ENCODE measurements at regions not wholly inside any gene's neighbourhood (a gene's known extent, or its start where the extent isn't known, plus 50 kb on each side); places are given as distances from the start of the nearest gene placed in this dataset.

DNA sequence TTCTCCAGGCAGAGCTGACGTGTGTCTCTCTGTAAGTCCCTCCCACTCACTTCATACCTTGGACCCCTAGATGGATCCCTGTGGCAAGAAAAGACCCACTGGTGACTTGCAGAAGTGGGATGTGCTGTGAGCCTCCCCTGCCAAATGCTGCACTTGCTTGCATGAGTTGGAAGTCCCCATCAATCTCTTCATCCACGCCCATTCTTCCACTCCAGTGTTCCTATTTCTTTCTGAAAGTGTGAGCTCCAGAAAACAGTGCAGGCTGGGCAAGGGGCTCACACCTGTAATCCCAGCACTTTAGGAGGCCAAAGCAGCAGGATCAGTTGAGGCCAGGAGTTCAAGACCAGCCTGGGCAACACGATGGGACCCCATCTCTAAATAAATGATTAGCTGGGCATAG lies 254.1 kb upstream of the IRF2BP2 start:
- no peaks in the 10 kb centered on the region for H3K36me3 ChIP-seq (ENCODE audit: insufficient read depth, low read length)
- ChIA-PET POLR2A (no interaction called here), CTCF (interaction anchor here (1.4 to 1.7 kb wide), 2 partner anchors 10 to 219 kb away, joined by 3 to 4 read pairs; no protein-coding TSS in a partner anchor)
- no peak overlapping the region for H3K4me3 ChIP-seq (ENCODE audit: low read length)
- Mint-ChIP-seq H3K9me3 (peaks cover 0 to 4% (median 0%) of the 10 kb centered on the region in 5 donors), H3K27ac (no peak overlapping the region), H3K4me3 (no peak overlapping the region), H3K36me3 (no peaks in the 10 kb centered on the region), H3K27me3 (peaks cover 0 to 1% of the 10 kb centered on the region in 2 donors), H3K4me1 (peaks cover 8 to 12% (median 12%) of the 10 kb centered on the region in 3 donors)
- no peak for DNase-seq
- H3K9me3 ChIP-seq (ENCODE audit: low read length): no peaks in the 10 kb centered on the region
- no peak overlapping the region for H3K27ac ChIP-seq (ENCODE audit: low read depth, low read length)
- H3K4me1 ChIP-seq (ENCODE audit: insufficient read depth, low read length): no peaks in the 10 kb centered on the region
- no peaks in the 10 kb centered on the region for H3K27me3 ChIP-seq (ENCODE audit: insufficient read depth, low read length, poor library complexity, severe bottlenecking)

DNA sequence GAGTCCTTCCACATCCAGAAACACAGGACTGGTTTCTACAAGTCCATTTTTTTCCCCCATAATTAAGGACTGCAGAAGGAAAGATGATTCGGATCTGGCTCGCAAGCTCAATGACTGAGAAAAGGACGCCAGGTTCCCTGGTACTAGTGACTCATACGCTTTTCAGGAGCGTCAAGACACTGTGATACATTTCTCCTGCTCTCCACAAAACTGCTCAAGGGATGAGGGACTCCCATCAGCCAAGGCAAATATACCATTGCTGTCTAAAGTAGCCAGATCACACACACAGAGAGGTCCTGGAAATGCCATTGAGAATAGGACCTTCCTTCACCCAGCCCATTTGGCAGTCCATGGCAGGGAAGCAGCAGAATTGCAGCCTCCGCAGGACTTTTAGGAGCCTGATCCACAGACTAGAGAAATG lies 253.6 kb upstream of the IRF2BP2 start:
- Histone ChIP-seq H3K36me3 (ENCODE audit: insufficient read depth, low read length) (no peaks in the 10 kb centered on the region), H3K27ac (ENCODE audit: low read depth, low read length) (no peak overlapping the region), H3K9me3 (ENCODE audit: low read length) (no peaks in the 10 kb centered on the region), H3K4me3 (ENCODE audit: low read length) (no peak overlapping the region), H3K4me1 (ENCODE audit: insufficient read depth, low read length) (no peaks in the 10 kb centered on the region), H3K27me3 (ENCODE audit: insufficient read depth, low read length, poor library complexity, severe bottlenecking) (no peaks in the 10 kb centered on the region)
- peaks cover 0 to 1% of the 10 kb centered on the region in 2 donors for H3K27me3 Mint-ChIP-seq
- no peak for DNase-seq
- POLR2A ChIA-PET: no interaction called here
- H3K27ac Mint-ChIP-seq: peak overlapping the region in 2 of 8 donors; percentile 33 to 34
- no peaks in the 10 kb centered on the region for H3K36me3 Mint-ChIP-seq
- CTCF ChIA-PET: no interaction called here
- no peak overlapping the region for H3K4me3 Mint-ChIP-seq
- peaks cover 0 to 4% (median 0%) of the 10 kb centered on the region in 5 donors for H3K9me3 Mint-ChIP-seq
- H3K4me1 Mint-ChIP-seq: peaks cover 8 to 12% (median 12%) of the 10 kb centered on the region in 3 donors

DNA sequence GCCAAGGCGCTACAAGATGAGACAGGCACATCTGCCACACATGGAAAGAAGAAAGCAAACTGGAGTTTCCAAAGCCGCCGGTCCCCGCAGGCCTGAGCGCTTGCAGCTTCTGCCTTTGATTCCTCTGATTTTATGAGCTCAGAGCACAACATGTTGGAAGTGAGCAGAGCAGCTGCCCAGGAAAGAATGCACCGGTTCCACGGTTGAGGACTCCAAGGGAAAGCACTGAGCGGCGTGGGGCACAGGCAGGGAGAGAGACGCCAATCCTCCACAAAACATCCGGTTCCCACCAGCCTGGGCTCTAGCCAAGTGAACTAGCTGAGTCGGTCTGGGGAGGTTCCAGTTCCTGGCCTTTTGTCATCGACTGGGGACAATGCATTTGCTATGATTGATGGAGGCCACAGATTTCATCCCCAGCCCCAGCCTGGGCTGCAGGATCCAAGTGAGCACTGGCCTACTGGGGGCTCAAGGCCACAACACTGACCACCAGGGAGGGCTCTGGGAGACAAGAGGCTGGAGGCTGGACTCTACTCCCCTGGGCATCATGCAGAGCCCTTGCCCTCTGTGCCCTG lies 253.1 kb upstream of the IRF2BP2 start:
- DNase-seq: no peak
- Histone ChIP-seq H3K4me1 (ENCODE audit: insufficient read depth, low read length) (no peaks in the 10 kb centered on the region), H3K36me3 (ENCODE audit: insufficient read depth, low read length) (no peaks in the 10 kb centered on the region), H3K4me3 (ENCODE audit: low read length) (no peak overlapping the region), H3K27me3 (ENCODE audit: insufficient read depth, low read length, poor library complexity, severe bottlenecking) (no peaks in the 10 kb centered on the region), H3K27ac (ENCODE audit: low read depth, low read length) (no peak overlapping the region), H3K9me3 (ENCODE audit: low read length) (no peaks in the 10 kb centered on the region)
- peaks cover 0 to 1% of the 10 kb centered on the region in 2 donors for H3K27me3 Mint-ChIP-seq
- ChIA-PET POLR2A (no interaction called here), CTCF (interaction anchor here (0.5 to 1.2 kb wide), 2 partner anchors 11 to 239 kb away, joined by 3 read pairs; no protein-coding TSS in a partner anchor)
- H3K4me3 Mint-ChIP-seq: no peak overlapping the region
- H3K9me3 Mint-ChIP-seq: peaks cover 0 to 4% (median 0%) of the 10 kb centered on the region in 5 donors
- no peaks in the 10 kb centered on the region for H3K36me3 Mint-ChIP-seq
- no peak overlapping the region for H3K27ac Mint-ChIP-seq
- peaks cover 8 to 12% (median 12%) of the 10 kb centered on the region in 3 donors for H3K4me1 Mint-ChIP-seq

DNA sequence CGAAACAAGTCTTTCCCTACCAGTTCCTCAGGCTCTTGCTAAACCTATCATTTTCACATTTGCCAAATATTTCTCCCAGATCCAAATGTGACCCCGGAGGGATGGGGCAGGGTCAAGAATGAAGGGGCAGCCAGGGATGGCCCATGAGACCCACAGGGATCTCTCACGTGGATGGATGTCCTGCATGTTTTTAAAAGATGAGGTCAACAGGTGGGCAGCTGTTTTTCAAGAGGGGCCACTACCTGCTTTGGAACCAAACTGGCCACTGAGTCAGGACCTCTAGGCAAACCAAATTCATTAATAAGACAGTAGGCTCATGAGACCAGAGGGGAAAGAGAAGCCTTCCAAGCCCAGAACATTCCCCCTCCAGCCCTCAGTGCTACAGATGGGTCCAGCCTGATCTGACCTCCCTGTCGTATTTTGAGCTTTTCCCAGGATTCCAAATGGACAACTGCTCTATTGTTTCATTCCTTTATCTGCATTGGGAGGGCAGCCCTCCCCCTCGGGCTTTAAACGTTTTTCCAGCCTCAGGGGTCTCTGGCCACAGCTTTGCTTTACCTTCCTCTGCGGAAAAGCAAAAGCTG lies 252.5 kb upstream of the IRF2BP2 start:
- Mint-ChIP-seq H3K27ac (no peak overlapping the region), H3K4me1 (peaks cover 8 to 12% (median 11%) of the 10 kb centered on the region in 3 donors), H3K36me3 (no peaks in the 10 kb centered on the region), H3K27me3 (peaks cover 0 to 1% of the 10 kb centered on the region in 2 donors), H3K9me3 (peaks cover 0 to 4% (median 0%) of the 10 kb centered on the region in 5 donors), H3K4me3 (no peak overlapping the region)
- ChIA-PET CTCF (interaction anchor here (0.5 to 1.2 kb wide), 2 partner anchors 10 to 240 kb away, joined by 3 read pairs; no protein-coding TSS in a partner anchor), POLR2A (no interaction called here)
- no peak overlapping the region for H3K27ac ChIP-seq (ENCODE audit: low read depth, low read length)
- no peak for DNase-seq
- H3K27me3 ChIP-seq (ENCODE audit: insufficient read depth, low read length, poor library complexity, severe bottlenecking): no peaks in the 10 kb centered on the region
- no peaks in the 10 kb centered on the region for H3K36me3 ChIP-seq (ENCODE audit: insufficient read depth, low read length)
- no peak overlapping the region for H3K4me3 ChIP-seq (ENCODE audit: low read length)
- H3K4me1 ChIP-seq (ENCODE audit: insufficient read depth, low read length): no peaks in the 10 kb centered on the region
- no peaks in the 10 kb centered on the region for H3K9me3 ChIP-seq (ENCODE audit: low read length)

DNA sequence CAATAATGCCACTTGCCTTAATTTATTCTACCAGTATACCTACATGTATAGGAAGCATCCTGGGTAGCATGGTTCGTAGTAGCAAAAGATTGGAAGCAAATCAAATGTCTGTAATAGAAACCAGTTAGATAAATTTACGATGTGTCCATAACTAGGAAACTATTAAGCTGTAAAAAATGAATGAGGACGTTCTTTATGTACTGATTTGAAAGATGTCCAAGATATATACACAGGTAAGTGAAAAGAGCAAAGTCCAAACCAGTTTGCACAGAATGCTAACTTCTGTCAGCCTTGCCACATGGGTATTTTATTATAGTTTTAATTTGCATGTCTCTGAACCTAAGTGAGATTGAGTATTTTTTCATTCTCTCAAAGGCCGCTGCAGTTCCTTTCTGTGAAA lies 251.8 kb upstream of the IRF2BP2 start:
- peaks cover 0 to 4% (median 0%) of the 10 kb centered on the region in 5 donors for H3K9me3 Mint-ChIP-seq
- no peaks in the 10 kb centered on the region for H3K4me1 ChIP-seq (ENCODE audit: insufficient read depth, low read length)
- no peaks in the 10 kb centered on the region for H3K9me3 ChIP-seq (ENCODE audit: low read length)
- no peak overlapping the region for H3K27ac ChIP-seq (ENCODE audit: low read depth, low read length)
- POLR2A ChIA-PET: no interaction called here
- peaks cover 0 to 1% of the 10 kb centered on the region in 2 donors for H3K27me3 Mint-ChIP-seq
- peaks cover 0 to 1% (median 0%) of the 10 kb centered on the region in 3 donors for H3K36me3 Mint-ChIP-seq
- no peak overlapping the region for H3K27ac Mint-ChIP-seq
- H3K4me3 ChIP-seq (ENCODE audit: low read length): no peak overlapping the region
- H3K4me1 Mint-ChIP-seq: peaks cover 6 to 7% (median 6%) of the 10 kb centered on the region in 3 donors
- CTCF ChIA-PET: interaction anchor here (1.2 to 1.5 kb wide), 2 partner anchors 10 to 12 kb away, joined by 3 read pairs; no protein-coding TSS in a partner anchor
- DNase-seq: no peak
- no peak overlapping the region for H3K4me3 Mint-ChIP-seq
- no peaks in the 10 kb centered on the region for H3K27me3 ChIP-seq (ENCODE audit: insufficient read depth, low read length, poor library complexity, severe bottlenecking)
- no peaks in the 10 kb centered on the region for H3K36me3 ChIP-seq (ENCODE audit: insufficient read depth, low read length)

DNA sequence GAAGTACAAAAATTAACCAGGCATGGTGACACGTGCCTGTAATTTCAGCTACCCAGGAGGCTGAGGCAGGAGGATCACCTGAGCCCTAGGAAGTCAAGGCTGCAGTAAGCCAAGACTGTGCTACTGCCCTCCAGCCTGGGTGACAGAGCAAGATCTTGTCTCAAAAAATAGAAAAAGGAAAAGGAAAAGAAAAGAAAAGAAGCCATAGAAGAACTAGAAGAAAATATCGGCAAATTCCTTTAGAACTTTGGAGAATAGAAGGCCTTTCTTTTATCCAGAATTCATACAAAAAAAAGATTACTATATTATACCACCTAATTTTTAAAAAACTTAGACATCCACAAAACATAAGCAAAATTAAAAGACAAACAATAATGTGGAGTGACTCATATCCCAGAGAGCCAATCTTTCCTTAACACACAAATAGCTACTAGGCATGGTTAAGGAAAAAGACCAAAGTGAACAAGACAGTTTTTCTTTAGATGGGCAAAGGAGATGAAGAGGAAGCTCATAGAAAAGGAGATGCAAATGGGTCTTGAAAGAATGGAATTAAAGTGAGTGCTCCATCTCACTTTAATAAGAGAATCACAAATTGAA lies 251.1 kb upstream of the IRF2BP2 start:
- Mint-ChIP-seq H3K4me3 (no peak overlapping the region), H3K27ac (no peak overlapping the region), H3K9me3 (peaks cover 0 to 4% (median 0%) of the 10 kb centered on the region in 5 donors), H3K36me3 (peaks cover 0 to 1% (median 0%) of the 10 kb centered on the region in 3 donors), H3K27me3 (peaks cover 0 to 1% of the 10 kb centered on the region in 2 donors), H3K4me1 (peaks cover under 1 to 2% (median under 1%) of the 10 kb centered on the region in 3 donors)
- Histone ChIP-seq H3K9me3 (ENCODE audit: low read length) (no peaks in the 10 kb centered on the region), H3K4me3 (ENCODE audit: low read length) (no peak overlapping the region), H3K27me3 (ENCODE audit: insufficient read depth, low read length, poor library complexity, severe bottlenecking) (no peaks in the 10 kb centered on the region), H3K4me1 (ENCODE audit: insufficient read depth, low read length) (no peaks in the 10 kb centered on the region), H3K36me3 (ENCODE audit: insufficient read depth, low read length) (no peaks in the 10 kb centered on the region), H3K27ac (ENCODE audit: low read depth, low read length) (no peak overlapping the region)
- DNase-seq: no peak
- ChIA-PET POLR2A (no interaction called here), CTCF (interaction anchor here (1.5 kb wide), 1 partner anchor 11 kb away, joined by 3 read pairs; no protein-coding TSS in a partner anchor)

DNA sequence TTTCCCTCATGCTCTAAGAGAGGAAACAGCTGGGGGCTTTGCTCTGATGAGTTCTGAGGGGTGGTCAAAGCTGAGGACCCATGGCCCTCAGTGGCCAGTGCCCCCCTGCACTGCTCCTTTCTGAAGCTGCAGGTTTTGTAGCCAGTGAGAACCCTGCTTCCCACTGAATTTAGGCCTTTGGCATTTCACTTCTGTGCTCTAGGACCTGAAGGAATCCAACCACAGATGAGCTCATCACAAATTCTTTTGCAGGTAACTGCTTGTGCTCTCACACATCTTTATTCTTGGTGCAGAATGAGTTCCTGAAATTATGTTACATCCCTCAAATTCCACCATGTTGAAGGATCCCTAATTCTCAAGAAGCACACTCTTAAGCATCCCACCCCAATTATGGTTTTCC lies 248.7 kb upstream of the IRF2BP2 start:
- DNase-seq: no peak
- ChIA-PET POLR2A (no interaction called here), CTCF (interaction anchor here (1.1 kb wide), 1 partner anchor 14 kb away, joined by 3 read pairs; no protein-coding TSS in a partner anchor)
- Mint-ChIP-seq H3K9me3 (peaks cover 0 to 4% (median 0%) of the 10 kb centered on the region in 5 donors), H3K4me1 (peaks cover 0 to 2% (median 0%) of the 10 kb centered on the region in 3 donors), H3K36me3 (peaks cover 0 to 1% (median 0%) of the 10 kb centered on the region in 3 donors), H3K4me3 (no peak overlapping the region), H3K27me3 (no peaks in the 10 kb centered on the region), H3K27ac (no peak overlapping the region)
- Histone ChIP-seq H3K27ac (ENCODE audit: low read depth, low read length) (no peak overlapping the region), H3K36me3 (ENCODE audit: insufficient read depth, low read length) (no peaks in the 10 kb centered on the region), H3K9me3 (ENCODE audit: low read length) (no peaks in the 10 kb centered on the region), H3K4me3 (ENCODE audit: low read length) (no peak overlapping the region), H3K27me3 (ENCODE audit: insufficient read depth, low read length, poor library complexity, severe bottlenecking) (no peaks in the 10 kb centered on the region), H3K4me1 (ENCODE audit: insufficient read depth, low read length) (no peaks in the 10 kb centered on the region)

DNA sequence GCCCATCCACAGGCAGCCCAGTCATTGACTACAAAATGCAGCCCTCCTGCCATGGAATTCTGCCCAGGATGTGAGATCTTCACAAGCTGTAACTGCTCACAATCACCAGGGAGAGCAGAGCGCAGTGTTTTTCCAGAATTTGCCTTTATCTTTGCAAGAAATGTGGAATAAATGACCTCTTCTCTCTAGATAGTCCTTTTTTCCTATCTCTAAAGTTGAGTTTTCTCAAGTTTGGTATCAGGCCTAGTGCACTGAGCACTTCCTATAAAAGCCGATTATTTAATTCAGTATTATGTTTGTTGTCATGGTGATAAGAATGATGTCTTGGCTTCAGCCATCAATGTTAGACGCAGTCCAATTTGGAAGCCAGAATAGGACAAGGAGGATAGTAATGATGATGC lies 246.9 kb upstream of the IRF2BP2 start:
- H3K4me1 ChIP-seq (ENCODE audit: insufficient read depth, low read length): no peaks in the 10 kb centered on the region
- H3K9me3 ChIP-seq (ENCODE audit: low read length): no peaks in the 10 kb centered on the region
- no peak for DNase-seq
- Mint-ChIP-seq H3K9me3 (peaks cover 0 to 4% (median 0%) of the 10 kb centered on the region in 5 donors), H3K27ac (no peak overlapping the region), H3K4me3 (no peak overlapping the region), H3K27me3 (no peaks in the 10 kb centered on the region), H3K36me3 (peaks cover 0 to 1% (median 0%) of the 10 kb centered on the region in 3 donors), H3K4me1 (peaks cover 2 to 4% (median 4%) of the 10 kb centered on the region in 3 donors)
- H3K27me3 ChIP-seq (ENCODE audit: insufficient read depth, low read length, poor library complexity, severe bottlenecking): no peaks in the 10 kb centered on the region
- ChIA-PET POLR2A (no interaction called here), CTCF (interaction anchor here (1.1 to 1.5 kb wide), 2 partner anchors 12 to 14 kb away, joined by 3 to 4 read pairs; no protein-coding TSS in a partner anchor)
- H3K4me3 ChIP-seq (ENCODE audit: low read length): no peak overlapping the region
- H3K27ac ChIP-seq (ENCODE audit: low read depth, low read length): no peak overlapping the region
- H3K36me3 ChIP-seq (ENCODE audit: insufficient read depth, low read length): no peaks in the 10 kb centered on the region

Data from CD8-positive, alpha-beta memory T cell (primary cell).